Small intestine (tissue), 7 donors: ENCODE measurements at regions not wholly inside any gene's neighbourhood (a gene's known extent, or its start where the extent isn't known, plus 50 kb on each side); places are given as distances from the start of the nearest gene placed in this dataset.

ENCODE experiments used
- DNase-seq, 2 donors: peaks; one replicate each; pipeline versions ENCODE4 v3.0.0 to v3.0.0-alpha.2; 2013
- FAIRE-seq: peaks from 2 replicates; lab custom pipeline; 2012; peaks lifted over from hg19 to GRCh38; lab: Jason Lieb, UNC
- H3K27ac ChIP-seq, 3 donors: one replicate each; pipeline ENCODE4 v1.5.1; 2013; ENCODE audit warnings: low read length in 2 of 3, mild to moderate bottlenecking in 2 of 3, control low read depth in 1 of 3, inconsistent platforms in 1 of 3, low read depth in 1 of 3, moderate library complexity in 1 of 3
- H3K27me3 ChIP-seq, 3 donors: one replicate each; pipeline ENCODE4 v1.6.1; 2013; ENCODE audit warnings: low read length in 3 of 3, inconsistent platforms in 1 of 3; ENCODE audit not compliant: control insufficient read depth in 3 of 3, insufficient read depth in 3 of 3
- H3K36me3 ChIP-seq, 3 donors: one replicate each; pipeline ENCODE4 v1.6.1; 2013; ENCODE audit warnings: low read length in 3 of 3, inconsistent platforms in 1 of 3, low read depth in 1 of 3, mild to moderate bottlenecking in 1 of 3, moderate library complexity in 1 of 3; ENCODE audit not compliant: control insufficient read depth in 3 of 3, insufficient read depth in 2 of 3
- H3K4me1 ChIP-seq, 3 donors: one replicate each; pipeline ENCODE4 v1.6.1; 2013; ENCODE audit warnings: low read length in 2 of 3, inconsistent platforms in 1 of 3, low read depth in 1 of 3, mild to moderate bottlenecking in 1 of 3, moderate library complexity in 1 of 3; ENCODE audit not compliant: control insufficient read depth in 3 of 3, insufficient read depth in 2 of 3
- H3K4me3 ChIP-seq, 3 donors: one replicate each; pipeline ENCODE4 v1.5.1; 2013; ENCODE audit warnings: low read length in 3 of 3, control low read depth in 1 of 3, inconsistent platforms in 1 of 3, low read depth in 1 of 3, mild to moderate bottlenecking in 1 of 3, moderate library complexity in 1 of 3
- H3K9me3 ChIP-seq, 2 donors: one replicate each; pipeline ENCODE4 v1.6.1; 2013; ENCODE audit warnings: low read depth in 1 of 2, low read length in 1 of 2; ENCODE audit not compliant: control insufficient read depth in 2 of 2, insufficient read depth in 1 of 2
- WGBS, 3 donors: extraction: QIAGEN DNeasy Blood & Tissue Kit; methylation state at CpG; one replicate each; pipeline ENCODE4 v1.1.7; 2013; 5-methylcytosine and 5-hydroxymethylcytosine counted together
- donor health status: healthy with polysubstance abuse.
- donor health status: control.
- donor health status: control.
- donor health status: Bipolar disorder and iron deficiency.
- donor health status: healthy.

DNA sequence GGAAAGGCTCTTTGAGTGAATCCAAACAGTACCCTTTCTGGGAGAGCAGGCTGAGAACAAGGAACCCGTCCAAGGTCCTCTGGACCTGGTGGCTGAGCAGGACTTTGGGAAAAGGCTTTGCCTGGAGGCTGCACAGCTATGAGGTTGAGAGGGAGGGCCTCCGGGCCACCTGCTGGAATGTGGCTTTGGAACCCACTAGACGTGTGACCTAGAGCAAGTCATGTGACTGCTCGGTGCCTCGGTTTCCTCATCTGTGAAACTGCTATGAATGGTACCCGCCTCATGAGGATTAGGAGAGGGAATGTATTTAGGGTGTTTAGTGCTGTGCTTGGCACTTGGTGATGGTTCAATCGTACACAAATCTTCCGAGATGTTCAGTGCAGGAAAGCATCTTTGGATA is 50.4 kb downstream of the HAPSTR1 start:
- H3K27me3 ChIP-seq: no peaks in the 10 kb centered on the region
- WGBS, 3 donors: 88 to 93% (median 92%) methylated on average over 8 of the region's 8 CpGs
- FAIRE-seq (no peak), DNase-seq (no peak)
- H3K4me1 ChIP-seq: no peaks in the 10 kb centered on the region
- no peaks in the 10 kb centered on the region for H3K36me3 ChIP-seq
- H3K27ac ChIP-seq: no peak overlapping the region
- no peak overlapping the region for H3K4me3 ChIP-seq
- peaks cover 0 to 3% of the 10 kb centered on the region in 2 donors for H3K9me3 ChIP-seq

DNA sequence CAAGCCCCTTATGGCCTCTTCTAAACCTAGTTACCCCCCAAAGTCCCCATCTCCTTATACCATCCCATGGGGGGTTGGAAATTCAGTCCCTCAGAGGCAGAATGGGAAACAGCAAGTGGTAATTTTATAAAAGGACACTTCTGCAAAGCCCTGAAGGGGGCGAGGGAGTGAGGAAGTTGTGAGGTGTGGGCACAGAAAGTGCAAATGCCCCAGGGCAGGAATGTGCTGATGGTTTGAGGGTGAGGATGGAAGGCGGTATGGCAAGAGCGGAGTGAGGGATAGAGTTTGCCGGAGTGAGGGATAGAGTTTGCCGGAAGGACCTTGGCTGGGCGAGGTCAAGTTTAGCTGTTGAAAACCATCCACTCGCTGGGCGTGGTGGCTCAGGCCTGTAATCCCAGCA is 52.7 kb downstream of the HAPSTR1 start:
- FAIRE-seq (no peak), DNase-seq (no peak)
- 90 to 97% (median 93%) methylated on average over 8 of the region's 8 CpGs for WGBS, 3 donors
- Histone ChIP-seq H3K27me3 (no peaks in the 10 kb centered on the region), H3K36me3 (no peaks in the 10 kb centered on the region), H3K9me3 (peaks cover 0 to 3% of the 10 kb centered on the region in 2 donors), H3K27ac (no peak overlapping the region), H3K4me3 (no peak overlapping the region), H3K4me1 (no peaks in the 10 kb centered on the region)

DNA sequence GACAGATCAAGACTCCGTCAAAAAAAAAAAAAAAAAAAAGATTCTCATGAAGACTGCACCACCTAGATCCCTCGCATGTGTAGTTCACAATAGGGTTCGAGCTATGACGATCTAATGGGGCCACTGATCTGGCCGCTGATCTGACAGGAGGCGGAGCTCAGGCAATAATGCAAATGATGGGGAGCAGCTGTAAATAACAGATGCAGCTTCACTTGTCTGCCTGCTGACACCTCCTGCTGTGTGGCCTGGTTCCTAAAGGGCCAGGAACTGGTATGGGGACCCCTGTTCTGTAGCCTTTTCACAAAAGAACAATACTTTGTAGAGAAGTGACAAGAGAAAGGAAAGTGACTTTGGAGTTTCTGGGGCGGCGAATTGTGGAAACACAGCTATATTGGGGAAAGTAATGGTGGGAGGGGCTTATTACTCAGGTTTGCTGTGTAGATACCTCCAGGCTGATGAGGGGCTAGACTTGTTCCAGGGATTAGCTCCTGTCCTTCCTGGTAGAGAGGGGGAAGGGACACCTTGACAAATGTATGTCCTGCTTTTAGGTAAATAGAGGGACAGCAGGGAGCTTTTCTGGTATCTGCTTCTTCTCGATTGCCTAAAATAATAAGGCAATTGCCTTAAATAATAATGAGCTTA is 57.1 kb downstream of the HAPSTR1 start:
- Histone ChIP-seq H3K27me3 (no peaks in the 10 kb centered on the region), H3K36me3 (no peaks in the 10 kb centered on the region), H3K4me3 (no peak overlapping the region), H3K27ac (no peak overlapping the region), H3K9me3 (no peaks in the 10 kb centered on the region), H3K4me1 (no peaks in the 10 kb centered on the region)
- FAIRE-seq (no peak), DNase-seq (no peak)
- WGBS, 3 donors: 59 to 72% (median 70%) methylated on average over 9 of the region's 9 CpGs

DNA sequence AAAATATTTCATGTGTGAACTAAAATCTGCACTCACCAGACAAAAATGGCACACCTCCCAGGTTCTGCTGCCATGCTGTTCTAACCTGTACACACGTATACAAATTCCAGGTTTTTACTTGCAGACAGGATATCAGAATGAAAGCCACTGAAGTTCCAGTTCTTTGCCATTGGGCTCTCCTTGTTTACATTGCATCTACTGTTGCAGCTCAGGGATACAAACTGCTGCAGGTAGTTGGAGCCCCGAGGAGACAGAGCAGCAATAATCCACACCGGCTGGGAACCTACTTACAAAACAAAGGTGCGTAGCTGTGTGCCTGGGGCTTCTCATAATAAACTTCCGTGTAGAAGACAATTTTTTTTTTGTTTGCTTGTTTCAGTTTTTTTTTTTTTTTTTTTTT is 59.6 kb downstream of the HAPSTR1 start:
- no peak overlapping the region for H3K27ac ChIP-seq
- H3K4me3 ChIP-seq: no peak overlapping the region
- H3K9me3 ChIP-seq: no peaks in the 10 kb centered on the region
- FAIRE-seq (no peak), DNase-seq (no peak)
- no peaks in the 10 kb centered on the region for H3K36me3 ChIP-seq
- no peaks in the 10 kb centered on the region for H3K4me1 ChIP-seq
- 31 to 62% (median 59%) methylated on average over 5 of the region's 5 CpGs for WGBS, 3 donors
- H3K27me3 ChIP-seq: peaks cover 0 to 5% (median 4%) of the 10 kb centered on the region in 3 donors

DNA sequence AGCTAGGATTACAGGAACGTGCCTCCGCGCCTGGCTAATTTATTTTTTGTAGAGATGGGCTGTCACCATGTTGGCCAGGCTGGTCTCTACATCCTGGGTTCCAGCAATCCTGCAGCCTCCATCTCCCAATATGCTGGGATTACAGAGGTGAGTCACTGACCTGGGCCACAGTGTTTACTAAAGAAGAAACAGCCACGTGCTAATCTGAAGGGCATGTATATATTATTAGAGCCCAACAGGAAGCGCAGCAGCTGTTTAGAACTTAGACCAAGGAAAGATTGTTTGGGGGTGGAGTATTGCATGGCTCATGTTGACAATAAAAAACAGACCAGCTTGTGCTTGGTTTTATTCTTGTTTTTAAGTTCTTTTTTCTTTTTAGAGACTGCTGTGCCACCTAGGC is 60.2 kb downstream of the HAPSTR1 start:
- WGBS, 3 donors: 49 to 64% (median 60%) methylated on average over 5 of the region's 5 CpGs
- Histone ChIP-seq H3K4me1 (no peaks in the 10 kb centered on the region), H3K9me3 (no peaks in the 10 kb centered on the region), H3K36me3 (no peaks in the 10 kb centered on the region), H3K27me3 (peaks cover 0 to 5% (median 4%) of the 10 kb centered on the region in 3 donors), H3K27ac (peak overlapping the region in 1 of 3 donors; percentile 74), H3K4me3 (no peak overlapping the region)
- FAIRE-seq (no peak), DNase-seq (peak in 1 of 2 donors; percentile 24)

DNA sequence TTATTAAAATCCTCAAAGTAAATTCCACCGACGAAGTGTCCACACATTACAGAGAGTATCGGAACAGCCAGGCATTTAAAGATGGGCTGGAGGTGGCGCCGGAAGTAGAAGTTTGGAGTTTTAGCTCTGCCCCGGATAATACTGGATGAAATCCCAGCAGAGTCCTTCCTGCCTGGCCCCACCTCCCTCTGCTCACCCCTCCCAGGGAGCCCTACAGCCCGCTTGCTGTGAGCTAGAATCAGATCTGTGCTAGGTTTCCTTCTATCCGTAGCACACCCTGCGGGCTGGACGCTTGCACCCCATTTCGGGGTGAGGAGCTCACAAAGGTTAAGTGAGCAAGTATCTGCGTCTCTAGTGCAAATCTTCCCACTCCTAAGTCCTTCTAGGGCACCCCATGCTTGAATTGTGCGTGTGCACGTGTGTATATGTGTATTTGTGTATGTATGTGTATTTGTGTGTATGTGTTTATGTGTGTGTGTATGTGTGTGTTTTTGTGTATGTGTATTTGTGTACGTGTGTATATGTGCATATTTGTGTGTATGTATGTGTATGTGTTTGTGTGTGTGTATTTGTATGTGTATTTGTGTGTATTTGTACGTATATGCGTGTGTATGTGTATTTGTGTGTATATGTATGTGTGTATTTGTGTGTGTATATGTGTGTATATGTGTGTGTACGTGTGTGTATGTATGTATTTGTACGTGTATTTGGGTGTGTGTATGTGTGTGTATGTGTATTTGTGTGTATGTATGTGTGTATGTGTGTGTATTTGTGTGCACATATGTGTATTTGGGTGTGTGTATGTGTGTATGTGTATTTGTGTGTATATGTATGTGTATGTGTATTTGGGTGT is 61.4 kb downstream of the HAPSTR1 start:
- no peak for DNase-seq
- Histone ChIP-seq H3K27ac (peak overlapping the region in 1 of 3 donors; percentile 74), H3K27me3 (peaks cover 0 to 5% (median 4%) of the 10 kb centered on the region in 3 donors), H3K4me3 (no peak overlapping the region), H3K4me1 (no peaks in the 10 kb centered on the region), H3K36me3 (no peaks in the 10 kb centered on the region), H3K9me3 (no peaks in the 10 kb centered on the region)
- no peak for FAIRE-seq
- WGBS, 3 donors: 78 to 89% (median 88%) methylated on average over 19 of the region's 19 CpGs

DNA sequence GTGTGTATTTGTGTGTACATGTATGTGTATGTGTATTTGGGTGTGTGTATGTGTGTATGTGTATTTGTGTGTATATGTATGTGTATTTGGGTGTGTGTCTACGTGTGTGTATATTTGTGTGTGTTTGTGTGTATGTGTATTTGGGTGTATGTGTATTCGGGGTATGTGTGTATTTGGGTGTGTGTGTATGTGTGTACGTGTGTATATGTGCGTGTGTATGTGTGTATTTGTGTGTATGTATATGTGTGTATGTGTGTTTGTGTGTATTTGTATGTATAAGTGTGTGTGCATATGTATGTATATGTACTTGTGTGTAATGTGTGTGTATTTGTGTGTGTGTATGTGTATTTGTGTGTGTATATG is 62.0 kb downstream of the HAPSTR1 start:
- Histone ChIP-seq H3K9me3 (no peaks in the 10 kb centered on the region), H3K4me3 (no peak overlapping the region), H3K27me3 (peaks cover 0 to 5% (median 4%) of the 10 kb centered on the region in 3 donors), H3K4me1 (no peaks in the 10 kb centered on the region), H3K36me3 (no peaks in the 10 kb centered on the region), H3K27ac (no peak overlapping the region)
- FAIRE-seq: no peak
- DNase-seq: no peak
- 76 to 95% (median 80%) methylated on average over 4 of the region's 4 CpGs for WGBS, 3 donors

DNA sequence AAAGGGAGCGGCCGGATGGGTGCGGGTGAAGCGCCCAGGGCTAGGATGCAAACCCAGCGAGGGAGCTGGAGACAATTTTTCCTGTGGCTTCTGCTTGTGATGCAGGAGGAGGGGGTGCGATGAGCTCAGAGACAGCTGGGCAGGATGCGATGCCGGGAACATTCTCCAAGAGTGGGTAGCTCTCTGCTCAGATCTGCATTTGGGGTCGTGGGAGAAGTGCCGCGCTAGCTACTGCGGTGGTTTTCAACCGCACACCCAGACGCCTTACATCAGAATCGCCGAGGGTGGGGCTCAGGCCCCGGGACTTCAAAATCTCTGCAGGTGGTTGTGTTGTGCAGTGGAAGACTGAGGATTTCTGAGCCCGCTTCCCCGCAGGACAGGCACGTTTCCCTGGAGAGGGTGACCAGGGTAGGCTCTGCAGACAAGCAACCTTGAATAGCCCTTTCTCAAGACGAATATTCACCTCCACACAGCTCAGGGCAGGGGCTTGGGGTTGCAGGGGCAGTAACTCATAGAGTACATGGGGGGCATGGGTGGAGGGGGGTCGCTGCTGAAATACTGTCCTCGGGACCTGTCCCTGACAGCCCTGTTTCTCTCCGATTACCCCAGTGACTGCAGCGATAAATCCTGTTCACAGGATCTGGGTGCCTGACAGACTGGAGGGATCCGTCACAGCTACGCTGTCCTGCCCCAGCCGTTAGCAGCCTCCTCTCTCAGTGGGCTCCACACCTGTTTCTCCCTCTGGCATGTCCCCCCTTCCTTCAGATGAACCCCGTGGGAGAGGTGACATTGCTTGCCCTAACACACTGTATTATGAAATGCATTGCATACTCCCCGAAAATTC is 63.3 kb downstream of the HAPSTR1 start:
- DNase-seq (no peak), FAIRE-seq (no peak)
- Histone ChIP-seq H3K4me3 (no peak overlapping the region), H3K9me3 (no peaks in the 10 kb centered on the region), H3K27me3 (peaks cover 0 to 5% (median 4%) of the 10 kb centered on the region in 3 donors), H3K36me3 (no peaks in the 10 kb centered on the region), H3K4me1 (no peaks in the 10 kb centered on the region), H3K27ac (no peak overlapping the region)
- 58 to 65% (median 62%) methylated on average over 30 of the region's 30 CpGs for WGBS, 3 donors
